GM06990 (cell line): ENCODE measurements at regions not wholly inside any gene's neighbourhood (a gene's known extent, or its start where the extent isn't known, plus 50 kb on each side); places are given as distances from the start of the nearest gene placed in this dataset.

Source experiments
- DNase-seq: peaks from one replicate; pipeline ENCODE4 v3.0.0-alpha.2; 2011; ENCODE audit not compliant: insufficient read length; ENCODE audit errors: extremely low read depth
- H3K27me3 ChIP-seq: replicated peaks from 2 replicates; pipeline ENCODE4 v1.6.0; 2011; ENCODE audit warnings: low read length; ENCODE audit not compliant: control insufficient read depth, insufficient read depth
- H3K36me3 ChIP-seq: 2 replicates; pipeline ENCODE4 v1.5.1; 2011; ENCODE audit warnings: low read length; ENCODE audit not compliant: control insufficient read depth, insufficient read depth
- H3K4me3 ChIP-seq: replicated peaks from 2 replicates; pipeline ENCODE4 v1.5.1; 2011; ENCODE audit warnings: low read depth, mild to moderate bottlenecking, control low read depth, low read length
- TF ChIP-seq, protein P1 (sequence below): IDR thresholded peaks from 2 replicates; pipeline ENCODE4 v1.5.1; 2011; ENCODE audit warnings: low read length, control low read depth, mild to moderate bottlenecking, inconsistent platforms; ENCODE audit not compliant: insufficient read depth, poor library complexity, severe bottlenecking

DNA sequence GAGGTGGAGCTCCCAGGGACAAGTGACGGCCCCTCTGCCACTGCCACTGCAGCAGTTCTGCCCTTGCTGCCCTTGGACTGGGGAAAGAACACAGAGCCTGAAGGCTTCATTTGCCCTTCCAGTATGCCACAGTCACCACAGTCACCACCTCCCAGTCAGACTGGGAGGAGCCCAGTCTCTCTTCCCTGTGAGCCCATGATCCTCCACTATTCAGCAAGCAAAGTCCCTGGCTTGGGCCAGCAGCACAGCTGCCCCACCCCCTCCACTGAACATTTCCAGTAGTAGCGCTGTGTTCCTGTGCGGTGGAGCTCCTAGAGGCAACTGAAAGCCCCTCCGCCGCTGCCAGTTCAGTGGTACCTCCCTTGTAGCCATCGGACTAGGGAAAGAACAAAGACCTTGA is 329.4 kb downstream of the MAN2A1 start:
- no peak overlapping the region for H3K4me3 ChIP-seq
- DNase-seq = no peak
- H3K27me3 ChIP-seq = no peaks in the 10 kb centered on the region
- H3K36me3 ChIP-seq = no peaks in the 10 kb centered on the region
- TF ChIP-seq, protein P1, sequence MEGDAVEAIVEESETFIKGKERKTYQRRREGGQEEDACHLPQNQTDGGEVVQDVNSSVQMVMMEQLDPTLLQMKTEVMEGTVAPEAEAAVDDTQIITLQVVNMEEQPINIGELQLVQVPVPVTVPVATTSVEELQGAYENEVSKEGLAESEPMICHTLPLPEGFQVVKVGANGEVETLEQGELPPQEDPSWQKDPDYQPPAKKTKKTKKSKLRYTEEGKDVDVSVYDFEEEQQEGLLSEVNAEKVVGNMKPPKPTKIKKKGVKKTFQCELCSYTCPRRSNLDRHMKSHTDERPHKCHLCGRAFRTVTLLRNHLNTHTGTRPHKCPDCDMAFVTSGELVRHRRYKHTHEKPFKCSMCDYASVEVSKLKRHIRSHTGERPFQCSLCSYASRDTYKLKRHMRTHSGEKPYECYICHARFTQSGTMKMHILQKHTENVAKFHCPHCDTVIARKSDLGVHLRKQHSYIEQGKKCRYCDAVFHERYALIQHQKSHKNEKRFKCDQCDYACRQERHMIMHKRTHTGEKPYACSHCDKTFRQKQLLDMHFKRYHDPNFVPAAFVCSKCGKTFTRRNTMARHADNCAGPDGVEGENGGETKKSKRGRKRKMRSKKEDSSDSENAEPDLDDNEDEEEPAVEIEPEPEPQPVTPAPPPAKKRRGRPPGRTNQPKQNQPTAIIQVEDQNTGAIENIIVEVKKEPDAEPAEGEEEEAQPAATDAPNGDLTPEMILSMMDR = no peak

DNA sequence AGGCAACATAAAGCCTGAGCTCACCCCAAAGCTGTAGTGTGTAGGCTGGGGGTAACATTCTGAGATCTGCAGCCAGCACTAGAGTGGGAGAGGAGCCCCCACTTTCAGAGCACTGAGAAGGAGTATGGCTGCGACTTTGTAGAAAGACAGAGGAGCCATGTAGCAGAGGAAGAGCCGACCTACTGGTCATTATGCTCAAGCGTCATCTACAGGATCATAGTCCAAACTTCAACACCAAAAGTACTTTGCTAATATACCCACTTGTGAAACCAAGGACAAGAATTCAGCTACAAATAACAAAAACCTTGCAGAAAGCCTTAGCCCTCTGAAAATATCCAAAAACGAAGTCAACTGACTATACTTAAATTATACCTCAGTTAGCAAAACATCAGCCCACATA is 330.1 kb downstream of the MAN2A1 start:
- TF ChIP-seq, protein P1 = no peak
- H3K36me3 ChIP-seq = no peaks in the 10 kb centered on the region
- no peak for DNase-seq
- H3K4me3 ChIP-seq = no peak overlapping the region
- no peaks in the 10 kb centered on the region for H3K27me3 ChIP-seq

DNA sequence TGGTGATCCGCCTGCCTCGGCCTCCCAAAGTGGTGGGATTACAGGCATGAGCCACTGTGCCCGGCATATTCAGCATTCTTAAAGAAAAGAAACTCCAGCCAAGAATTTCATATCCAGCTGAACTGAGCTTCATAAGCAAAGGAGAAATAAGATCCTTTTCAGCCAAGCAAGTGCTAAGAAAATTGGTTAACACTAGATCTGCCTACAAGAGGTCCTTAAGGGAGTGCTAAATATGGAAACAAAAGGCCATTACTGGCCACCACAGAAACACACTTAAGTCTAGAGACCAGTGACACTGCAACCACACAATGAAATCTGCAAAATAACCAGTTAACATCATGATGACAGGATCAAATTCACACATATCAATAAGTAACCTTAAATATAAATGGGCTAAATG is 331.5 kb downstream of the MAN2A1 start:
- DNase-seq = no peak
- Histone ChIP-seq H3K4me3 (no peak overlapping the region), H3K36me3 (no peaks in the 10 kb centered on the region), H3K27me3 (no peaks in the 10 kb centered on the region)
- TF ChIP-seq, protein P1 = no peak

DNA sequence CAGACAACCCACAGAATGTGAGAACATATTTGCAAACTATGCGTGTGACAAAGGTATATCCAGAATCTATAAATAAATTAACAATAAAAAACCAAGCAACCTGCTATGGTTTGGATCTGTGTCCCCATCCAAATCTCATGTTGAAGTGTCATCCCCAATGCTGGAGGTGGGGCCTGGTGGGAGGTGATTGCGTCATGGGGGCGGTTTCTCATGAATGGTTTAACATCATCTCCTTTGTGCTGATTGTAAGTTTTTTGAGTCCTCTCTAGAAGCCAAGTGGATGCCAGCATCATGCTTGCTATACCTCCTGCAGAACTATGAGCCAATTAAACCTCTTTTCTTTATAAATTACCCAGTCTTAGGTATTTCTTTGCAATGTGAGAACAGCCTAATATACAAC is 335.4 kb downstream of the MAN2A1 start:
- Histone ChIP-seq H3K4me3 (no peak overlapping the region), H3K27me3 (no peaks in the 10 kb centered on the region; the same call in 1 of the 2 replicates), H3K36me3 (no peaks in the 10 kb centered on the region)
- no peak for DNase-seq
- TF ChIP-seq, protein P1 = no peak

DNA sequence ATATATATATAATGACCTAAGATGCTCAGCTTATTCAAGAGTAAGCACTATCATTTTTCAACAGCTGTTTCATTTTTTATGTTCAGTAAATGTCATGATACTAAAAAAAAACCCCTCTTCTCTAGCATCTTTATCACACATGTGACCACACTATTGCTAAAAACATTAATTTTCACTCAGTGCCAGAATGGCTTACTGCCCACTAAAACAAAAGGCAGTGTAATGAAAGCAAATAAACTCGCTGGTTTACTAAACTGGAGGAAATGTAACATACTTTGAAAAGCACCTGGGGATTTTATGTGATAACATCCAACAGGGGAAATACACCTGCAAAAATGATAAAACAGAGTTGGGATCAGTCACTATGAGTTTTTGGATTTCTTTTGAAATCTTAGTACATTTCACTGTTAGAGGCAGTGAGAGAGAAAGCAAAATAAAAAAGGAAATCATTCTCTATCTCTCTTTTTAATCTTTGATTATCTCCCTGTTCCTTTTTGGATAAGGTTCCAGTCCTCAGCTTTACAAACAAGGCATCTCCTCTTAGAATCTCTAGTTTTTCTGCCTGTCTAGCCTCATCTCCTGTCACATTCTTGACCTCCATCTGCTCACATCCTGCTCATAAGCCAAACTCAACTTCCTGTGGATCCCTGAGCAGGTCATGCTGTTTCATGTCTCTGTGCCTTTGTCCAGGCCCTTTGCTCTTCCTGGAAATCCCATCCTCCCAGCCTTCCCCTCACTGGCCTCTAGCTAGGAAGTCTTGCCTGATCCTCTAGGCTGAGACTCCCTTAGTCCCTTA is 338.0 kb downstream of the MAN2A1 start:
- H3K4me3 ChIP-seq = no peak overlapping the region

More for the DNA sequence above, 338.0 kb downstream of the MAN2A1 start:
- Histone ChIP-seq H3K27me3 (no peaks in the 10 kb centered on the region; the same call in none of the 2 replicates), H3K36me3 (no peaks in the 10 kb centered on the region)
- TF ChIP-seq, protein P1 = no peak
- no peak for DNase-seq
